SH-SY5Y (cell line): ENCODE measurements at regions not wholly inside any gene's neighbourhood (a gene's known extent, or its start where the extent isn't known, plus 50 kb on each side); places are given as distances from the start of the nearest gene placed in this dataset.

ENCODE experiments used
- GATA2 ChIP-seq: IDR thresholded peaks from 2 replicates; pipeline ENCODE4 v1.6.1; 2011; ENCODE audit warnings: mild to moderate bottlenecking, low read depth, low read length
- GATA3 ChIP-seq: IDR thresholded peaks from 2 replicates; pipeline ENCODE4 v1.6.1; 2011; ENCODE audit warnings: low read depth, mild to moderate bottlenecking, low read length, moderate library complexity

DNA sequence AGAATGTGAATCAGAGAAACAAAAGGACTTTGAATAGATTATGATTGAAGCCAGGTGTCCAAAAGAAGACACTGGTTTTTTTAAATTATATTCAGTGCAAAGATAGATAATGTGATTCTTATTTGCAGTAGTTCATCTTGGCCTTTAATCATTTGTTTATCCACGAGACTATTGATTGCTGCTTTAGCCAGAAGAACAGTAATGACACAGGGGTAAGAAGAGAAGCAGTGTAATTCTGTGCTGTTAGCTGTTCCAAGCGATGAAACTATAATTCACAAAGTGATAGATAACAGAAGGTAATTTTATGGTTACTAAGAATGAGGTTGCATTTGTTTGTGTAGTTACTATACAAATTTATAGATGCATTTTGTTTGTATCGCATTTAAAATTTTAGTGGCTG is 311.6 kb downstream of the MZT1 start:
- TF ChIP-seq GATA3 (no peak), GATA2 (no peak)
